ENCODE measurements at regions not wholly inside any gene's neighbourhood (a gene's known extent, or its start where the extent isn't known, plus 50 kb on each side); places are given as distances from the start of the nearest gene placed in this dataset.

DNA sequence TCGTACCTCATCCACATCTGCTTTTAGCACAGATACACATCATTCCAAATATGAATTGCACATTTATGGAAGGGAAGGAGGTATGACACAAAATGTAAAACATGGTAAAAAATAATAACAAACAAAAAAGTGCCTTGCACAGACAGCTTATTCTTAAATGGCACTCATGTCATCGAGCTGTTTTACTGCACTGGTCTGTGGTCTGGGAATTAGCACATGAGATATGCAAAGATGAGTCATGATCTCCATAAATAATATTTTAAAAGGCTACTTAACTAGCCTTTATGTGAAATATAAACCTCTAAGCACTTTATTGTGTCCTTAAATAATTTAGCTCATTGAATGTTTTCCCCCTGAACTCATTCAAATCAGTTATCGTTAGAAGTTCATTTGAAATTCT, 142.2 kb upstream of the ZNF385D start:
- no peak overlapping the region for H3K27ac ChIP-seq
- TF ChIP-seq CTCF (IDR thresholded peaks at IDR 0.05), result no peak
- no peak for TF ChIP-seq ZFX (IDR thresholded peaks at IDR 0.05; ENCODE audit: borderline replicate concordance)

GRCh38 chr3:21894459-21895340, 143.7 kb upstream of the ZNF385D start:
- peak; percentile 72 for TF ChIP-seq CTCF (IDR thresholded peaks at IDR 0.05)
- no peak for TF ChIP-seq ZFX (IDR thresholded peaks at IDR 0.05; ENCODE audit: borderline replicate concordance)
- no peak overlapping the region for H3K27ac ChIP-seq

- no peak overlapping the region for H3K27ac ChIP-seq
- no peak for TF ChIP-seq ZFX (IDR thresholded peaks at IDR 0.05; ENCODE audit: borderline replicate concordance)
- no peak for TF ChIP-seq CTCF (IDR thresholded peaks at IDR 0.05)
Observed at GRCh38 chr3:21898316-21898715, 147.3 kb upstream of the ZNF385D start.

DNA sequence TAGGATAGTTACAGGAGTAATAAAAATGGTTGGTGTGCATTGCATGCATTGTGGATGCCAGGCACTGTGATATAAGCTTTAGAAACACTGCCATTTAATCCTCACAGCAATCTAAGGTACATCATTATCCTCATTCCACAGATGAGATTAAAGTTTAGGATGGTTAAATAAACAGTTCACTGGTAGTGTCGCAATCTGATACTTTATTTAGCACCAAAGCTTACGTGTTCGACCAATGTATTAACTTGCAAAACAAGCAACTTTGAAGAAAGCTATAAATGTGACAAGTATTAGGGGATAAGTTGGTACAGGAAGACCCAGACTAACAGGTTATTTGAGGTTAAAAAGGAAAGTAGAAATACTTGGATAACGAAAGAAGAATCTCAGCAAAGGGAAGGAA, 150.5 kb upstream of the ZNF385D start:
- H3K27ac ChIP-seq, result no peak overlapping the region
- TF ChIP-seq CTCF (IDR thresholded peaks at IDR 0.05), result no peak
- TF ChIP-seq ZFX (IDR thresholded peaks at IDR 0.05; ENCODE audit: borderline replicate concordance), result no peak

- TF ChIP-seq CTCF (IDR thresholded peaks at IDR 0.05) (no peak), ZFX (IDR thresholded peaks at IDR 0.05; ENCODE audit: borderline replicate concordance) (no peak)
- H3K27ac ChIP-seq, result no peak overlapping the region
Observed at GRCh38 chr3:21902956-21903355, 151.9 kb upstream of the ZNF385D start.

- no peak overlapping the region for H3K27ac ChIP-seq
- TF ChIP-seq CTCF (IDR thresholded peaks at IDR 0.05) (no peak), ZFX (IDR thresholded peaks at IDR 0.05; ENCODE audit: borderline replicate concordance) (no peak)
Observed at GRCh38 chr3:21909096-21909495, 158.1 kb upstream of the ZNF385D start.

GRCh38 chr3:21912711-21913110, 161.7 kb upstream of the ZNF385D start:
- TF ChIP-seq CTCF (IDR thresholded peaks at IDR 0.05) (no peak), ZFX (IDR thresholded peaks at IDR 0.05; ENCODE audit: borderline replicate concordance) (no peak)
- H3K27ac ChIP-seq, result no peak overlapping the region

Measured in 22Rv1 (cell line).